Fibroblast of lung (primary cell): ENCODE measurements at regions not wholly inside any gene's neighbourhood (a gene's known extent, or its start where the extent isn't known, plus 50 kb on each side); places are given as distances from the start of the nearest gene placed in this dataset.
"Not testable (repeated sequence)": the region's sequence is repeated elsewhere in the genome, so short reads cannot be mapped to it uniquely, and the experiment has no call there.

Experiments used
- CTCF ChIP-seq, 2 donors: IDR thresholded peaks in 1 of 2; conservative IDR thresholded peaks in 1 of 2; 1 replicate in 1 of 2; 2 replicates in 1 of 2; pipeline ENCODE4 v1.5.1; 2011 to 2012; ENCODE audit warnings: low read length in 2 of 2, control low read depth in 1 of 2, inconsistent platforms in 1 of 2, low read depth in 1 of 2, mild to moderate bottlenecking in 1 of 2
- EZH2 ChIP-seq: IDR thresholded peaks from 2 replicates; pipeline ENCODE4 v1.5.1; 2012; ENCODE audit warnings: low read length, control low read depth, mild to moderate bottlenecking; ENCODE audit errors: missing control alignments

- TF ChIP-seq EZH2; CTCF (conservative IDR thresholded peaks at IDR 0.05 in 1 of 2, IDR thresholded peaks at IDR 0.05 in 1 of 2; ENCODE audit: low read depth in 1 of 2, low read length in 2 of 2): not testable (repeated sequence)
Measured at GRCh38 chr2:220613004-220613403, 959.1 kb downstream of the EPHA4 start.
